ENCODE measurements at regions not wholly inside any gene's neighbourhood (a gene's known extent, or its start where the extent isn't known, plus 50 kb on each side); places are given as distances from the start of the nearest gene placed in this dataset.

- H3K79me2 ChIP-seq (ENCODE audit: insufficient read depth, low read length) = no peaks in the 10 kb centered on the region
- H3K9me2 ChIP-seq (ENCODE audit: low read depth, low read length) = no peaks in the 10 kb centered on the region
- no peaks in the 10 kb centered on the region; the same call in 1 of the 2 replicates for H3K9me3 ChIP-seq (ENCODE audit: low read length)
- no peaks in the 10 kb centered on the region for H3F3A ChIP-seq (ENCODE audit: insufficient read depth, low read length)
- no peaks in the 10 kb centered on the region for H3K36me3 ChIP-seq (ENCODE audit: insufficient read depth, low read length)
- peaks cover 6% of the 10 kb centered on the region for H3K4me1 ChIP-seq (ENCODE audit: insufficient read depth, low read length, severe bottlenecking)
- no peak overlapping the region for H3K4me2 ChIP-seq (ENCODE audit: low read length)
- H2AFZ ChIP-seq (ENCODE audit: low read length) = no peak overlapping the region
- no peak overlapping the region for H3K4me3 ChIP-seq (ENCODE audit: low read depth, low read length, poor library complexity, severe bottlenecking)
- no peak for TF ChIP-seq CTCF (IDR thresholded peaks at IDR 0.05; ENCODE audit: low read length)
- TF ChIP-seq EZH2 (IDR thresholded peaks at IDR 0.05; ENCODE audit: borderline replicate concordance, low read length) = no peak
- H3K27ac ChIP-seq (ENCODE audit: low read depth, low read length, poor library complexity, severe bottlenecking) = no peak overlapping the region
- H3K9ac ChIP-seq (ENCODE audit: low read length) = no peak overlapping the region
- H4K20me1 ChIP-seq (ENCODE audit: insufficient read depth, low read length) = no peaks in the 10 kb centered on the region
- 0 out of 2 replicates have a peak, but pooled peaks cover 11% of the 10 kb centered on the region for H3K27me3 ChIP-seq (ENCODE audit: insufficient read depth, low read length)
Observed at GRCh38 chr17:83160443-83161297, 81.3 kb downstream of the METRNL start.

- no peak overlapping the region for H3K9ac ChIP-seq (ENCODE audit: low read length)
- H3K36me3 ChIP-seq (ENCODE audit: insufficient read depth, low read length) = no peaks in the 10 kb centered on the region
- H3F3A ChIP-seq (ENCODE audit: insufficient read depth, low read length) = no peaks in the 10 kb centered on the region
- no peak overlapping the region for H2AFZ ChIP-seq (ENCODE audit: low read length)
- H3K4me3 ChIP-seq (ENCODE audit: low read depth, low read length, poor library complexity, severe bottlenecking) = no peak overlapping the region
- no peaks in the 10 kb centered on the region; the same call in 1 of the 2 replicates for H3K9me3 ChIP-seq (ENCODE audit: low read length)
- H3K27me3 ChIP-seq (ENCODE audit: insufficient read depth, low read length) = 0 out of 2 replicates have a peak, but pooled peaks cover 6% of the 10 kb centered on the region
- no peak for TF ChIP-seq CTCF (IDR thresholded peaks at IDR 0.05; ENCODE audit: low read length)
- no peak for TF ChIP-seq EZH2 (IDR thresholded peaks at IDR 0.05; ENCODE audit: borderline replicate concordance, low read length)
- H3K4me2 ChIP-seq (ENCODE audit: low read length) = no peak overlapping the region
- no peaks in the 10 kb centered on the region for H3K9me2 ChIP-seq (ENCODE audit: low read depth, low read length)
- H4K20me1 ChIP-seq (ENCODE audit: insufficient read depth, low read length) = no peaks in the 10 kb centered on the region
- H3K4me1 ChIP-seq (ENCODE audit: insufficient read depth, low read length, severe bottlenecking) = no peaks in the 10 kb centered on the region
- no peak overlapping the region for H3K27ac ChIP-seq (ENCODE audit: low read depth, low read length, poor library complexity, severe bottlenecking)
- no peaks in the 10 kb centered on the region for H3K79me2 ChIP-seq (ENCODE audit: insufficient read depth, low read length)
Observed at GRCh38 chr17:83161298-83162034, 82.1 kb downstream of the METRNL start.

GRCh38 chr17:83162035-83162745, 82.8 kb downstream of the METRNL start:
- Histone ChIP-seq H3K4me2 (ENCODE audit: low read length) (no peak overlapping the region), H3K9me2 (ENCODE audit: low read depth, low read length) (no peaks in the 10 kb centered on the region), H3K79me2 (ENCODE audit: insufficient read depth, low read length) (no peaks in the 10 kb centered on the region), H3K36me3 (ENCODE audit: insufficient read depth, low read length) (no peaks in the 10 kb centered on the region), H3F3A (ENCODE audit: insufficient read depth, low read length) (no peaks in the 10 kb centered on the region), H3K4me1 (ENCODE audit: insufficient read depth, low read length, severe bottlenecking) (no peaks in the 10 kb centered on the region), H3K27me3 (ENCODE audit: insufficient read depth, low read length) (0 out of 2 replicates have a peak, but pooled peaks cover 6% of the 10 kb centered on the region), H4K20me1 (ENCODE audit: insufficient read depth, low read length) (no peaks in the 10 kb centered on the region), H2AFZ (ENCODE audit: low read length) (no peak overlapping the region), H3K9ac (ENCODE audit: low read length) (no peak overlapping the region), H3K4me3 (ENCODE audit: low read depth, low read length, poor library complexity, severe bottlenecking) (no peak overlapping the region), H3K9me3 (ENCODE audit: low read length) (no peaks in the 10 kb centered on the region; the same call in 1 of the 2 replicates), H3K27ac (ENCODE audit: low read depth, low read length, poor library complexity, severe bottlenecking) (no peak overlapping the region)
- no peak for TF ChIP-seq CTCF (IDR thresholded peaks at IDR 0.05; ENCODE audit: low read length)
- TF ChIP-seq EZH2 (IDR thresholded peaks at IDR 0.05; ENCODE audit: borderline replicate concordance, low read length) = no peak

Data from OCI-LY1 (cell line).